Retinal pigment epithelial cell (primary cell): ENCODE measurements at regions not wholly inside any gene's neighbourhood (a gene's known extent, or its start where the extent isn't known, plus 50 kb on each side); places are given as distances from the start of the nearest gene placed in this dataset.
"Not testable (repeated sequence)": the region's sequence is repeated elsewhere in the genome, so short reads cannot be mapped to it uniquely, and the experiment has no call there.

ENCODE experiments used
- DNase-seq: peaks from one replicate; pipeline ENCODE4 v3.0.0-alpha.2; 2010; ENCODE audit warnings: low read depth
- H3K4me3 ChIP-seq: 2 replicates; pipeline ENCODE4 v1.5.1; 2011; ENCODE audit warnings: mild to moderate bottlenecking, low read length, control low read depth, moderate library complexity
- TF ChIP-seq, protein P1 (sequence below): conservative IDR thresholded peaks from 2 replicates; pipeline ENCODE4 v1.5.1; 2011; ENCODE audit warnings: low read depth, low read length, control low read depth, inconsistent platforms

DNA sequence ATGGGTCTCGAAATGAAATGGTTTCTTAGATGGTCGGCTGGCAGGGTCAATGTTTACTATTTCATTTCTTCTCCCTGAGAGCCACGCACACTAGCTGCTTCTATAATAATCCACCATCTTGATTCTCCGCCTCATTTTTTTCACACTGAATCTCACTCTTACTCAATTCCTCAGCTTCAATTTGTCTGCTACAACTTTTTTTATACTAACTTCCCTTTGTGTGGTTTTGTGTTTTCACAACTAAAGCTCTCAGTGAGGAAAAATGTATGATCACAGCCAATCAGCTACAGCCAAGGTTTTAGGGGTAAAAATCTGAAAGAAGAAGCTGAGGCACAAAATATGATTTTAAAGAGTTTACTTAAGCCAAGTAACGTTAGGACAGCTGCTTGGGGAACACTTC, 1309.4 kb downstream of the EPHA7 start:
- DNase-seq: no peak
- TF ChIP-seq, protein P1, sequence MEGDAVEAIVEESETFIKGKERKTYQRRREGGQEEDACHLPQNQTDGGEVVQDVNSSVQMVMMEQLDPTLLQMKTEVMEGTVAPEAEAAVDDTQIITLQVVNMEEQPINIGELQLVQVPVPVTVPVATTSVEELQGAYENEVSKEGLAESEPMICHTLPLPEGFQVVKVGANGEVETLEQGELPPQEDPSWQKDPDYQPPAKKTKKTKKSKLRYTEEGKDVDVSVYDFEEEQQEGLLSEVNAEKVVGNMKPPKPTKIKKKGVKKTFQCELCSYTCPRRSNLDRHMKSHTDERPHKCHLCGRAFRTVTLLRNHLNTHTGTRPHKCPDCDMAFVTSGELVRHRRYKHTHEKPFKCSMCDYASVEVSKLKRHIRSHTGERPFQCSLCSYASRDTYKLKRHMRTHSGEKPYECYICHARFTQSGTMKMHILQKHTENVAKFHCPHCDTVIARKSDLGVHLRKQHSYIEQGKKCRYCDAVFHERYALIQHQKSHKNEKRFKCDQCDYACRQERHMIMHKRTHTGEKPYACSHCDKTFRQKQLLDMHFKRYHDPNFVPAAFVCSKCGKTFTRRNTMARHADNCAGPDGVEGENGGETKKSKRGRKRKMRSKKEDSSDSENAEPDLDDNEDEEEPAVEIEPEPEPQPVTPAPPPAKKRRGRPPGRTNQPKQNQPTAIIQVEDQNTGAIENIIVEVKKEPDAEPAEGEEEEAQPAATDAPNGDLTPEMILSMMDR: no peak
- H3K4me3 ChIP-seq: no peak overlapping the region

DNA sequence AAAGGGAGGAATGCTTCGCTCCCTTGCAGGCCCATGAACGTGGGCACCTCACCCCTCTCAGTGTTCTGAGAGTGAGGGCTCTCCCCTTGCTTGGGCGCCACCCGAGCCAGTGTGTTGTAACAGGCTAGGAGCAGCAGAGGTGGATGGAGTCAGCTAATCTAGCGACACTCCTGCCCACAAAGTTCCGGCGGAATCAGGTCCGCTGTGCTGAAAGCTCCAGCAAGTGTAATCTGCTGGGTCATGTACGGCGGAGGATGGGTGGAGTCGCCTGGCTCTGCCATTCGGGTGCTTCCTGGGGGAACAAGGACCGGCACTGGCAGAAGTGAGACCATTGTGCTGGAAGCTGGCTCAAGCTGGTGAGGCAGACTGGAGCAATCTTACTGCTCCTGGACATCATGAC, 1310.1 kb downstream of the EPHA7 start:
- no peak for DNase-seq
- TF ChIP-seq, protein P1: no peak
- H3K4me3 ChIP-seq: no peak overlapping the region

DNA sequence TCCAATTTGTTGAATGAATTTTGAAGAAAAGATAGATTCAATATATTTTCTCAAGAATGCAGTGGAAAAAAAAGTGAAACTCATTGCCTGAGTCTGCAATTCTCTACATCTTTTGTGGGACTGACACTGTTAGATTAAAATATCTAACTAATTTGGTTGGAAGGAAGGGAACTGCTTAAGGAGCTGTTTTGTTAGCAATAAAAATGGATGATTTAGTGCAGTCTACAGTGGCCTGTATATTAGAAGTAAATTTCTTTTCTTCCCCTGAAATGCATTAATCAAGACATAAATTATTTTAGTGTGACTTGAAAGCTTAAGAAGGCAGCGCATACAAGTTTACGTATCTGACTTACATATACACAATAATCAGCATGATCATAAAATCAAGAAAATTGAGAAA, 1332.6 kb downstream of the EPHA7 start:
- no peak for DNase-seq
- TF ChIP-seq, protein P1: no peak
- no peak overlapping the region for H3K4me3 ChIP-seq

DNA sequence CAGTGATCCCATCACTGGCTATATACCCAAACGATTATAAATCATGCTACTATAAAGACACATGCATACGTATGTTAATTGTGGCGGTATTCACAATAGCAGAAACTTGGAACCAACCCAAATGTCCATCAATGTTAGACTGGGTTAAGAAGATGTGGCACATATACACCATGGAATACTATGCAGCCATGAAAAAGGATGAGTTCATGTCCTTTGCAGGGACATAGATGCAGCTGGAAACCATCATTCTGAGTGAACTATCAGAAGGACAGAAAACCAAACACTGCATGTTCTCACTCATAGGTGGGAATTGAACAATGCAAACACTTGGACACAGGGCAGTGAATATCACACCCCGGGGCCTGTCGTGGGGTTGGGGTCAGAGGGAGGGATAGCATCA, 1335.4 kb downstream of the EPHA7 start:
- not testable (repeated sequence) for DNase-seq, H3K4me3 ChIP-seq

DNA sequence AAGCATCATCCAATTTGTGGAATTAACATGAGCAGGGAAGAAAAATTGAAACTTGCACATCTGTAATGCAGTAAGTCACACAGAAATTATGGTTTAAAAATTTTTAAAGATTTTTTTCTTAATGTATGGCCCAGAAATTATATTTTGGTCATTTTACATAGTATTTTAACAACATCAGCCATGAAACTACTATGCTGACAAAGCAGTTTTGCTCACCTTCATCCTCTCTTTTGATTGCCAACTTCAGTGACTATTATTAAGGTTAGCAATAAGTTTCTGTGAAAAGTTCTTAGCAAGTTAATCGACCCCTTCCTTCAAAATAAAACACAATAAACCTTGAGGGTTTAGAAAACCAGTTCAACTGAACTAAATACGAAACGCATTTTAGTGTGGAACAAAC, 1347.0 kb downstream of the EPHA7 start:
- TF ChIP-seq, protein P1: no peak
- no peak for DNase-seq
- H3K4me3 ChIP-seq: no peak overlapping the region

- TF ChIP-seq, protein P1: no peak
- no peak overlapping the region for H3K4me3 ChIP-seq
- no peak for DNase-seq
Measured at GRCh38 chr6:92069781-92070180, 1349.6 kb downstream of the EPHA7 start.

DNA sequence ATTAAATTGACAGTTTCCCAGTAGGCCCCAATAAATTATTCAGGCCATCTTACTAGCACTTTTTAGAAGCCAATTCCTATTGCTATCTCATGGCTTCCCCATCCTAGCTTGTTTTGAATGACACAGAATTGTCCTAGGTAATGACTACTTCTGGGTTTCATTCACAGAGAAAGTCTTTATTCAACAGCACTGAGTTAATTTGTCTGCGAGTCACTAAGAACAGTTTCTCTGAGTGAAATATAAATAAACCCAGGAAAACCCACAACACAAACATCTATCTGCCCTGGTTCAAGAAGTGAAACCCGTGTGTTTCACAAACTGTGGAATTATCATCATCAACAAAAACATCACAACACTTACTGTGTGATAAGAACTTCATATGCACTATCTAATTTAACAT, 1366.8 kb downstream of the EPHA7 start:
- no peak overlapping the region for H3K4me3 ChIP-seq
- TF ChIP-seq, protein P1: no peak
- DNase-seq: no peak

- TF ChIP-seq, protein P1: no peak
- no peak for DNase-seq
- H3K4me3 ChIP-seq: no peak overlapping the region
Measured at GRCh38 chr6:92050216-92050615, 1369.1 kb downstream of the EPHA7 start.
